Suprapubic skin (tissue), 4 donors: ENCODE measurements at regions not wholly inside any gene's neighbourhood (a gene's known extent, or its start where the extent isn't known, plus 50 kb on each side); places are given as distances from the start of the nearest gene placed in this dataset.

ENCODE experiments used
- DNase-seq, 2 donors: peaks; one replicate each; pipeline ENCODE4 v3.0.0-alpha.2; 2019; ENCODE audit warnings: low spot score in 2 of 2
- H3K27ac ChIP-seq: fragments of 200-600 bp; sonication (generic); one replicate; pipeline ENCODE4 v1.5.1; 2019
- H3K27me3 ChIP-seq: fragments of 200-600 bp; sonication (generic); one replicate; pipeline ENCODE4 v1.5.1; 2019
- H3K36me3 ChIP-seq: fragments of 200-600 bp; sonication (generic); one replicate; pipeline ENCODE4 v1.5.1; 2019
- H3K4me1 ChIP-seq: fragments of 200-600 bp; sonication (generic); one replicate; pipeline ENCODE4 v1.5.1; 2019
- H3K4me3 ChIP-seq: fragments of 200-600 bp; sonication (generic); one replicate; pipeline ENCODE4 v1.5.1; 2019; ENCODE audit warnings: mild to moderate bottlenecking
- H3K9me3 ChIP-seq: fragments of 200-600 bp; sonication (generic); one replicate; pipeline ENCODE4 v1.5.1; 2019
- EP300 ChIP-seq: sonication (generic); formaldehyde crosslinking; IDR thresholded peaks from one replicate; pipeline ENCODE4 v1.6.1; 2017; ENCODE audit warnings: antibody characterized with exemption
- POLR2A ChIP-seq, 2 donors: fragments of 450-650 bp; IDR thresholded peaks; one replicate each; pipeline ENCODE4 v1.6.1; 2017; ENCODE audit warnings: antibody characterized with exemption in 2 of 2, mild to moderate bottlenecking in 2 of 2, moderate library complexity in 2 of 2
- POLR2AphosphoS5 ChIP-seq, 3 donors: sonication (generic); formaldehyde crosslinking; IDR thresholded peaks; one replicate each; pipeline ENCODE4 v1.6.1; 2017; ENCODE audit warnings: antibody characterized with exemption in 3 of 3
- WGBS: methylation state at CpG from one replicate; pipeline ENCODE4 v1.1.5; 2018; 5-methylcytosine and 5-hydroxymethylcytosine counted together
- TF ChIP-seq, protein P1 (sequence below), 2 donors: fragments of 200-600 bp in 1 of 2; fragments of 450-650 bp in 1 of 2; sonication (generic) in 1 of 2; IDR thresholded peaks; one replicate each; pipeline ENCODE4 v1.5.1; 2016 to 2019; ENCODE audit warnings: antibody characterized with exemption in 2 of 2, mild to moderate bottlenecking in 1 of 2, moderate library complexity in 1 of 2

DNA sequence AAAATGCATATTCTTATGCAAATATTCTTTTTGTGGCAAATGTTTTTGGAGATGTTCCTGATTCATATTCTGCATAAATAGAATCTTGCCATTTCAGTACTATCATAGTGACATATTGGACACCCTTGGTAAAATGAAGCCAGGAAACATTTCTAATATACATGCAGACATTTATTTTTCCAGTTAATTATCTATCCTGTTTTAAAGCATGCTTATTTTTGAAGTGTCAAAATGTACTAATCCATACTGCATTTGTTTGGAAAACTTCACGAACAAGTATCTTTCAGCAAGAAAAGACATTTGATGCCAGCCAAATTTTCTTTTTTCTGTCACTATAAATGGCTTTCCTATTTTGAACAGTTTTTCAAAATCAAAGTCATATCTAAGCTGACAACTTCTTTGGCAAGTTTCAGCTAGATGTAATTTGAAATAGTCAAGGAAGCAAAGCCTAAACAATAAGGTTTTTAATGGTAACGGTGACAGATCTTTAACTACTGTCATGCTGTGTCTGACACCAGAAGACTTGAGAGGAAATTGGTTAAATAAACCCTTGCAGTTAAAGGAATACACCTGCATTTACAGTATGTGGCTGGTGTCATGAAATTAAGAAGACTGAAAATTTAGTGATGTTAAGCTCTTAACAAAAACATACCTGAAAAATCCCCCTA, 284.3 kb downstream of the TLE1 start:
- no peaks in the 10 kb centered on the region for H3K4me1 ChIP-seq
- H3K4me3 ChIP-seq, result no peak overlapping the region
- TF ChIP-seq POLR2AphosphoS5 (IDR thresholded peaks at IDR 0.05) (no peak), EP300 (no peak), POLR2A (IDR thresholded peaks at IDR 0.05) (no peak)
- TF ChIP-seq, protein P1, sequence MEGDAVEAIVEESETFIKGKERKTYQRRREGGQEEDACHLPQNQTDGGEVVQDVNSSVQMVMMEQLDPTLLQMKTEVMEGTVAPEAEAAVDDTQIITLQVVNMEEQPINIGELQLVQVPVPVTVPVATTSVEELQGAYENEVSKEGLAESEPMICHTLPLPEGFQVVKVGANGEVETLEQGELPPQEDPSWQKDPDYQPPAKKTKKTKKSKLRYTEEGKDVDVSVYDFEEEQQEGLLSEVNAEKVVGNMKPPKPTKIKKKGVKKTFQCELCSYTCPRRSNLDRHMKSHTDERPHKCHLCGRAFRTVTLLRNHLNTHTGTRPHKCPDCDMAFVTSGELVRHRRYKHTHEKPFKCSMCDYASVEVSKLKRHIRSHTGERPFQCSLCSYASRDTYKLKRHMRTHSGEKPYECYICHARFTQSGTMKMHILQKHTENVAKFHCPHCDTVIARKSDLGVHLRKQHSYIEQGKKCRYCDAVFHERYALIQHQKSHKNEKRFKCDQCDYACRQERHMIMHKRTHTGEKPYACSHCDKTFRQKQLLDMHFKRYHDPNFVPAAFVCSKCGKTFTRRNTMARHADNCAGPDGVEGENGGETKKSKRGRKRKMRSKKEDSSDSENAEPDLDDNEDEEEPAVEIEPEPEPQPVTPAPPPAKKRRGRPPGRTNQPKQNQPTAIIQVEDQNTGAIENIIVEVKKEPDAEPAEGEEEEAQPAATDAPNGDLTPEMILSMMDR (IDR thresholded peaks at IDR 0.05), result no peak
- 70% methylated on average over 2 of the region's 2 CpGs for WGBS
- no peak for DNase-seq
- no peaks in the 10 kb centered on the region for H3K36me3 ChIP-seq
- H3K9me3 ChIP-seq, result no peaks in the 10 kb centered on the region
- H3K27me3 ChIP-seq, result no peaks in the 10 kb centered on the region
- no peak overlapping the region for H3K27ac ChIP-seq

DNA sequence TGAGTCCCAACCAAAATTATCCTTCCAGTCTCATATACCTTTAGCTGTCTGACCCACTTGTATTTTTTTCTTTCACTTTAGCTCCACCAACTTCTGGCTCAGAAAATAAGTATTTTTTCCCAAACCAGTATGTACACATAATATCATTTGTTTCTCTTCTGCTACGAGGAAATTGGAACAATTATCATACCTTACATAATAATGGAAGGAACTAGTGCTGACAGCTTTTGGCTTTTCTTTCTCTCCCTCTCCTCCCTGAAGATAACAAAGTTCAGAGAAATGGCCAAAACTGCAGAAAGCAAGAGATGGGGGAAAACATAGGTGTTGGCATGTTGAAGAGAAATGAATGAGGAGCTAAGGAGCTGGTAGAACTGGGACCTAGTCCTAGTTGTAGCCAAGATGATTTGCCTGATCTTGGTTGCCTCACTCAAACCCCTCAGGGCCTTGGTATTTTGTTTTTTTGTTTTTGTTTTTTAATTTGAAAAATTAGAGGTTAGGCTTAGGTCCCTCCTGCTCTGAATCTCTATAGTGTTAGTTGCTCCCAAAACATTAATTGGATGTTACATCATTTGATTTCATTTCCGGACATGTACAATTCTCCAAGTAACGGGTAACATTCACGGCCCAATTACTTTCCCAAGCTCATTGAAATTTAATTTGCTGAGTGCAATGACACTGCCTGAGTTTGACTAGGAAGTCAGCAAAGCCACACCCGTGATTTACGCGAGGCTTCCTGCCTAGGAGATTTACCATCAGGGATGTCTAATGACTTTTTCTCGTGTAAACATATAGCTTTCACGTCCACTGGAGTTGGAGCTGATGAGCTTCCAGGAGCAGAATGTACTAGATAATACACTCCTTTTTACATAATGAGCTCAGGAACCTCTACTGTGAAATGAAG, 291.6 kb downstream of the TLE1 start:
- Histone ChIP-seq H3K36me3 (no peaks in the 10 kb centered on the region), H3K4me3 (no peak overlapping the region), H3K27ac (no peak overlapping the region), H3K9me3 (no peaks in the 10 kb centered on the region), H3K4me1 (peaks cover 29% of the 10 kb centered on the region), H3K27me3 (no peaks in the 10 kb centered on the region)
- no peak for DNase-seq
- 59% methylated on average over 9 of the region's 9 CpGs for WGBS
- no peak for TF ChIP-seq EP300
- TF ChIP-seq, protein P1 (IDR thresholded peaks at IDR 0.05), result no peak
- no peak for TF ChIP-seq POLR2A (IDR thresholded peaks at IDR 0.05)
- TF ChIP-seq POLR2AphosphoS5 (IDR thresholded peaks at IDR 0.05), result no peak

DNA sequence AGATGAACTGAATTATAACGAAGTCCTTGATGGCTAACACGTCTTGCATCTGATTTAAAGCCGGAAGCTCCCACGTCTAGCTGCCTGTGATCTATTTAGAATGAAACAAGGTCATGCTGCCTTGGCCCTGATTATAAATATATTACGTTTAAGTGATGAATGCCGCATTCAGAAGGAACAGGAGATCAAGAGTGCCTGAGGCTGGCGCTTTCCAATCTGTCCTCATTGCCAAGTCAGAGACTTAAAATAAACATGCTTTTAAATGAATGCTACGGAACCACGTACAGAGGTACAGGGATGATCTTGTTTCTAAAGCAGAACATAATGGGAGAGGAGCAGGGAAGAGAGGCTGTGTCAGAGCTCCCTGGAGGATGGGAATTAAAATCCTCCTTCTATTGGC, 292.8 kb downstream of the TLE1 start:
- TF ChIP-seq, protein P1 (IDR thresholded peaks at IDR 0.05), result no peak
- TF ChIP-seq EP300 (no peak), POLR2AphosphoS5 (IDR thresholded peaks at IDR 0.05) (no peak), POLR2A (IDR thresholded peaks at IDR 0.05) (no peak)
- no peak for DNase-seq
- no peaks in the 10 kb centered on the region for H3K9me3 ChIP-seq

DNA sequence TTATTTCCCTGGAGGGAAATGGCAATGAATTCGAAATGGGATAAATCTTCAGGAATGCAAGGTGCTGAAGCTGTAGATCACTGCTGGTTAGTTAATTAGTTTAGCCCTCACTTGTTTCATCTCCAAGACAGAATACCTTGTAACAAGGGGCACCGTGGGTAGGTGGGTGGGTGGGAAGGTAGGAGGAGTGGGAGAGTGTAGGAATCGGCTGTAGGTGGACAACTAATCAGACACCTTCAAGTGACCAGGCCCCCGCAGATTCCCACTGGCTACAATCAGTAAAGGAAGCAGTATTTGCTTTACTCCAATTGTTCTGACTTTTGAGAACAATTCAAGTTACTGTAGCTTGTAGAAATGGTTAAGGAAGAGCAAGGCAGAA, 293.7 kb downstream of the TLE1 start:
- WGBS, result 55% methylated on average over 4 of the region's 4 CpGs

More for the DNA sequence above, 292.8 kb downstream of the TLE1 start:
- peaks cover 35% of the 10 kb centered on the region for H3K4me1 ChIP-seq
- no peaks in the 10 kb centered on the region for H3K27me3 ChIP-seq
- no peak overlapping the region for H3K4me3 ChIP-seq
- no peaks in the 10 kb centered on the region for H3K36me3 ChIP-seq
- WGBS, result 54% methylated on average over 9 of the region's 9 CpGs
- no peak overlapping the region for H3K27ac ChIP-seq

More for the DNA sequence above, 293.7 kb downstream of the TLE1 start:
- Histone ChIP-seq H3K9me3 (no peaks in the 10 kb centered on the region), H3K27ac (no peak overlapping the region), H3K4me1 (peaks cover 44% of the 10 kb centered on the region), H3K4me3 (no peak overlapping the region), H3K36me3 (no peaks in the 10 kb centered on the region), H3K27me3 (no peaks in the 10 kb centered on the region)
- no peak for DNase-seq
- TF ChIP-seq, protein P1 (IDR thresholded peaks at IDR 0.05), result no peak
- no peak for TF ChIP-seq POLR2A (IDR thresholded peaks at IDR 0.05)
- no peak for TF ChIP-seq POLR2AphosphoS5 (IDR thresholded peaks at IDR 0.05)
- no peak for TF ChIP-seq EP300
